ENCODE measurements at regions not wholly inside any gene's neighbourhood (a gene's known extent, or its start where the extent isn't known, plus 50 kb on each side); places are given as distances from the start of the nearest gene placed in this dataset.
"Not testable (repeated sequence)": the region's sequence is repeated elsewhere in the genome, so short reads cannot be mapped to it uniquely, and the experiment has no call there.

GRCh38 chr18:30432349-30432748 lies 610.2 kb downstream of the DSC3 start:
- DNase-seq, result no peak

GRCh38 chr18:30419399-30419798 lies 623.1 kb downstream of the DSC3 start:
- not testable (repeated sequence) for DNase-seq

- DNase-seq, result no peak
Observed at GRCh38 chr18:30415903-30416302, 626.6 kb downstream of the DSC3 start.

- no peak for DNase-seq
Observed at GRCh38 chr18:30409120-30409519, 633.4 kb downstream of the DSC3 start.

- DNase-seq, result no peak
Observed at GRCh38 chr18:30406728-30407127, 635.8 kb downstream of the DSC3 start.

GRCh38 chr18:30405038-30405437 lies 637.5 kb downstream of the DSC3 start:
- no peak for DNase-seq

GRCh38 chr18:30404422-30404821 lies 638.1 kb downstream of the DSC3 start:
- no peak for DNase-seq

GRCh38 chr18:30403278-30403677 lies 639.3 kb downstream of the DSC3 start:
- DNase-seq, result no peak

GRCh38 chr18:30387401-30387800 lies 655.1 kb downstream of the DSC3 start:
- no peak for DNase-seq

- no peak for DNase-seq
Observed at GRCh38 chr18:30386624-30387023, 655.9 kb downstream of the DSC3 start.

- DNase-seq, result no peak
Observed at GRCh38 chr18:30385684-30386083, 656.9 kb downstream of the DSC3 start.

GRCh38 chr18:30381826-30382225 lies 660.7 kb downstream of the DSC3 start:
- DNase-seq, result no peak

- no peak for DNase-seq
Observed at GRCh38 chr18:30378097-30378496, 664.4 kb downstream of the DSC3 start.

- DNase-seq, result peak; percentile 2
Observed at GRCh38 chr18:30376515-30376914, 666.0 kb downstream of the DSC3 start.

GRCh38 chr18:30361864-30362540 lies 680.5 kb downstream of the DSC3 start:
- no peak for DNase-seq

GRCh38 chr18:30359521-30359920 lies 683.0 kb downstream of the DSC3 start:
- no peak for DNase-seq

- DNase-seq, result no peak
Observed at GRCh38 chr18:30358555-30358954, 684.0 kb downstream of the DSC3 start.

- no peak for DNase-seq
Observed at GRCh38 chr18:30352551-30353168, 689.9 kb downstream of the DSC3 start.

- no peak for DNase-seq
Observed at GRCh38 chr18:30350263-30350662, 692.3 kb downstream of the DSC3 start.

GRCh38 chr18:30343090-30343489 lies 699.5 kb downstream of the DSC3 start:
- no peak for DNase-seq

GRCh38 chr18:30342675-30343074 lies 699.9 kb downstream of the DSC3 start:
- DNase-seq, result no peak

- DNase-seq, result no peak
Observed at GRCh38 chr18:30334781-30335180, 707.8 kb downstream of the DSC3 start.

- no peak for DNase-seq
Observed at GRCh38 chr18:30333310-30333709, 709.2 kb downstream of the DSC3 start.

- DNase-seq, result no peak
Observed at GRCh38 chr18:30328839-30329238, 713.7 kb downstream of the DSC3 start.

GRCh38 chr18:30302181-30302580 lies 740.4 kb downstream of the DSC3 start:
- DNase-seq, result no peak
